Endothelial cell of hepatic sinusoid (primary cell): ENCODE measurements at regions not wholly inside any gene's neighbourhood (a gene's known extent, or its start where the extent isn't known, plus 50 kb on each side); places are given as distances from the start of the nearest gene placed in this dataset.

Experiments used
- in situ Hi-C: cut with HindIII; loops from 2 replicates; pipeline ENCODE4 v1.10.0; 2017; ENCODE audit warnings: low sequenced_read_pairs

DNA sequence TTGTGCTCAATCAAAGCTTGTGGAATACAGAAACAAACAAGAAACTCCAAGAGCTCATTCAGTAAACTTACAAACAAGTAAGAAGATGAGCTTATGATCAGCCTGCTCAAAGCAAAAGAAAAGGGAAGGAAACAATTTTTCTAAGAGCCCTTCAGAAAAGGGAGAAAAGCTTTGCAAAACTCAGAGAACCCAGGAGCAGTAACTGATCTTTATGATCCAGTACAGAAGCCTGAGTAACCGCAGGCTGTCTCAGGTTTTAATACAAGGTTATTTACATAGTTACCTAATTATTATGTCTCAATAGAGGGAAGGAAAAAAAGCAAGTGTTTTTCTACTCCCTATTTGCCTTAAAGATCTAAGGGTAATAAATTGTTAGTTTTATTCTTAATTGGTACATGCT is 226.5 kb downstream of the MAFB start:
- in situ Hi-C loops: no loop called here

DNA sequence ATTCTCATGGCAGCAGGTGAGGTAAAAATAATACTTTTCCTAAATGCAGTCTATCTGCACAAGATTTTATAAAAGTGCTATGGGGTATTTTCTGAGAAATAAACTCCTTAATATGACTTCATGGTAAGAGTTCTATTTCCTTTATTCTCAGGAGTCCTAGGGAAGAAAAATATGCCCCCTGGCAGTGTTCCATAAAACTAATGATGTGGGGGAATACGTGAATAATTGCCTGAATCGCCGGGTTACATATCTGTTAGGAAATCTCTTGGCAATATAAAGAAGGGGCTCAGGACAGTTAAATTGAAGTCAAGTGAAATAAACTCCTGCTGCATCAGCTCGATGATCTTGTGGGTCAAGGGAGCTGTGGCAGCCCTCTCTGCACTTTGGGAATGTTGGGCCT is 229.7 kb downstream of the MAFB start:
- in situ Hi-C loops: no loop called here

DNA sequence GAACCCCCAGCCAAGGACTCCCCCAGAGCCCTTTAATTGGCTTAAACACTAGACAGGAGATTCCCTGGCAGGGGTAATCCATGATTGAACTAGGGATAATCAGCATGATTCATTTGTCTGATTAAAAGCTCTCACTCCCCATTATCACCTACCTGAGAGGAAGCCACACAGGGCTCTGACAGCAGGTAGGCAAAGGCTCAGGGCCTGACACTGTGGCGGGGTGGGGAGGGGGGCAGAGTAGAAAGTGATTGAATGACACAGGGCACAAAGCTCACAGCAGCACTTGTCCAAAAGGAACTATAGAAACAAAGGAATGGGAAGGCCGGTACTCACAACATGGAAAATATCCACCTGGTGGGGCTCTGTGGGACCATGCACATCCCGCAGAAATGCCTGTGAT is 231.6 kb downstream of the MAFB start:
- in situ Hi-C loops: no loop called here

- in situ Hi-C loops: no loop called here
Observed at GRCh38 chr20:40452758-40453157, 236.3 kb downstream of the MAFB start.

DNA sequence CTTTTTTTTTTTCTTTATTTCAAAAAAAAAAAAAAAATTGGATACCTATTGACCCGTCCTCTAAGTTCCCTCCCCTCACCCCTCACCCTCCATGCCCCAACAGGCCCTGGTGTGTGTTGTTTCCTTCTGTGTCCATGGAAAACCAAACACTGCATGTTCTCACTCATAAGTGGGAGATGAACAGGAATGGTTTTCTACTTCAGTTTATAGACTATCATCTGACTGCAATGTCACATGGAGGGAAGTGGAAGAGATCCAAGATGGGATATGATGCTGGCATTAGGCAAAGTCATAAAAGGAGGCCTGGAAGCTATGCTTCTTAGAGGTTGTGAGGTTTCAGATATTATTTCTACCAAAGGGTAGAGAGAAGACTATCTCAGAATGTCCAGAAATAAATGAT is 237.5 kb downstream of the MAFB start:
- in situ Hi-C loops: no loop called here

DNA sequence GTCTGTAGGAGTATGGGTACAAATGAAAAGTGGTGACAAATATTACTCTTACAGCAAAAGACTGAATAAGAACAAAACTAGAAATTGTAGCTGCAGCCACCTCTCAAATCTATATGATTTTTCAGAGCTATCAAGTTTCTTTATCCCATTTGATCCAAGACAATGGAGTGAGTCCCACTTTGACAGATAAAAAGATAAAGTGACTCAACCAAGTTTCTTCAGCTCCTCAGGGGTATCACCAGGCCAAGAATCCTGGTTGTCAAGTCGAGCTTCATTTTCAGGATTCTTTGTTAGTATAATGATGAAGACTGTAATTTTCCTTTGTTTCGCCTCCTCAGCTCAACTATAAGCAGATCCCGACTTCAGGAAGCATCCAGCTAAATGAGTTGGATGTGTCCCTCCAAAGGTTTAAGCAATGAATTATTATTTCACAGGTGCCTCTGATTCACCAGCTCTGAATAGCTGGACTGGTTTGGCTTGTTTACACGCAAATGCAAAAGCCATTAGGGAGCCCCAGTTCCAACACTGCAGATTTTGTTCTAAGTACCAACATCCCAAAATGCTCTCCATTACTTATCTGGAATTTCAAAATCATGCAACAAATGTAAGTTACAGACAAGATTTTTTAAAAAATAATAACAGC is 238.9 kb downstream of the MAFB start:
- in situ Hi-C loops: no loop called here

DNA sequence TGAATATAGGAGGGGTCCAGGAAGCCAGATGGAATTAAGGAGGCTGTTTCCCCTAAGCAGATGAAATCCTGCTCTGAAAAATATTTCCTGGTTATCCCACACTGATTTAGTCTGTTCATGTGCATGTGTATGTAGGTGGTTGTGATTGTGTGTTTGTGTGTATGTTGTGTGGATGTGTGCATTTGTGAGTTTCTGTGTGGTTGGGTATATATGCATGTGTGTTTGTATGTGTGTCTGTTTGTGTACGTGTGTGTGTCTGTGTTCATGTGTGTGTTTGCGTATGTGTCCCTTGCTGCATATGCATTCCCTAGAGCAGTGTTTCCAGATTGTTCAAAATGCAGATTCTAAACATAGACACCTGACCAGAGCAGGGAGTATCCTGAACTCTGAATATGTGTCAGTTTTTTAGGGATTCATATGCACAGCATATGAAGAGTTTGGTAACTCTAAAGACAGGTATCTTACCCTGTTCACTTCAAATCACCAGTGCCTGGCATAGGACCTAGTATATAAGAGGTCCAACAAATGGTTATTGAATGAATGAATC is 239.8 kb downstream of the MAFB start:
- in situ Hi-C loops: no loop called here

- in situ Hi-C loops: no loop called here
Observed at GRCh38 chr20:40446888-40447287, 242.1 kb downstream of the MAFB start.

- in situ Hi-C loops: no loop called here
Observed at GRCh38 chr20:40444516-40444915, 244.5 kb downstream of the MAFB start.

- in situ Hi-C loops: no loop called here
Observed at GRCh38 chr20:40443753-40444152, 245.3 kb downstream of the MAFB start.

- in situ Hi-C loops: no loop called here
Observed at GRCh38 chr20:40442181-40442963, 246.7 kb downstream of the MAFB start.

DNA sequence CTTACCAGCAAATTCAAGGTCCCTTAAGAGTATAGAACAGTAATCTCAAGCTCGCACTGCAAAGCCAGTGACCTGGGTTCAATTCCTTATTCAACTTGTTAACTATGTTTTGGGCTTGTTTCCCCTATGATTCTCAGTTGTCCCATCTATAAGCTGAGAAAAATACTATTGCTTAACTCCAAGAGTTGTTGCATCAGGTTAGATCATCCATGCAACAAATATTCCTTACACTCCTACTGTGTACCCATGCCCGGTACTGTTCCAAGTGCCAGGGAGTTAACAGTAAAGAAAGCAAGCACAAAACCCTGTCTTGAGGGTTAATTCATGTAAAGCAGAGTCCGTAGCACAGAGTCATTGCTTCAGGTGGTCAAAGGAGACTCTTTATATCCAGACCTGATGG is 247.3 kb downstream of the MAFB start:
- in situ Hi-C loops: no loop called here

- in situ Hi-C loops: no loop called here
Observed at GRCh38 chr20:40438161-40438830, 250.7 kb downstream of the MAFB start.

- in situ Hi-C loops: no loop called here
Observed at GRCh38 chr20:40436011-40436410, 253.0 kb downstream of the MAFB start.

GRCh38 chr20:40435146-40435895 is 253.7 kb downstream of the MAFB start:
- in situ Hi-C loops: no loop called here

- in situ Hi-C loops: no loop called here
Observed at GRCh38 chr20:40434122-40434521, 254.9 kb downstream of the MAFB start.

- in situ Hi-C loops: no loop called here
Observed at GRCh38 chr20:40433341-40433861, 255.6 kb downstream of the MAFB start.

GRCh38 chr20:40431611-40432010 is 257.4 kb downstream of the MAFB start:
- in situ Hi-C loops: no loop called here

DNA sequence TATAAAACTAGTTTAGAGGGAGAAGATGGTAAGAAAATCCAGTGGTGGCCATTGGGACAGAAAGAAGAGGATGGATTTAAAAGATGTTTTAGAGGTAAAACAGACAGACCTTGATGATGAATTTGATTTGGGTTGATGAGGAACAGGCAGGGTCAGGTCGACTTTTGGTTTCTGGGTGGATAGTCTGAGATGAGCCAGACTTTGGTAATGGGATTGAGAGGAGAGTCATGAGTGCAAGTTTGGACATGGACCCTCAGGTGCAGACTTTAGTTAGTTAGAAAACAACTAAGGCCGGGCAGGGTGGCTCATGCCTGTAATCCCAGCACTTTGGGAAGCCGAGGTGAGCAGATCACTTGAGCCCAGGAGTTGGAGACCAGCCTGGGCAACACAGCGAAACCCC is 257.9 kb downstream of the MAFB start:
- in situ Hi-C loops: no loop called here

DNA sequence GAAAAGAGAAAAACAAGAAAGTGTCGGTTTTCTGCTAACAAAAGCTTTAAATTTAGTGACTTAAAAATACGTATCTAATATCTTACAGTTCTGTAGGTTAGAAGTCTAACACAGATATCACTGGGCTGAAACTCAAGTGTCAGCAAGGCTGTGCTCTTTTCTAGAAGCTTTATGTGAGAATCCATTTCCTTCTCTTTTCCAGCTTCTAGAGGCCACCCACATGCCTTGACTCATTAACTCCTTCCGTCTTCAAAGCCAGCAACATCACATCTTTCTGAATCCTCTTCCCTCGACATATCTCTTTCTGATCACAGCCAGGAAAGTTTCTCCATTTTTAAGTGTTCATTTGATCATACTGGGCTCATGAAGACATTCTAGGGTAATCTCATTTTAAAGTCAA is 262.0 kb downstream of the MAFB start:
- in situ Hi-C loops: loop anchor here (5.0 kb wide), 2 partner anchors 40 to 55 kb away; no protein-coding TSS in a partner anchor

DNA sequence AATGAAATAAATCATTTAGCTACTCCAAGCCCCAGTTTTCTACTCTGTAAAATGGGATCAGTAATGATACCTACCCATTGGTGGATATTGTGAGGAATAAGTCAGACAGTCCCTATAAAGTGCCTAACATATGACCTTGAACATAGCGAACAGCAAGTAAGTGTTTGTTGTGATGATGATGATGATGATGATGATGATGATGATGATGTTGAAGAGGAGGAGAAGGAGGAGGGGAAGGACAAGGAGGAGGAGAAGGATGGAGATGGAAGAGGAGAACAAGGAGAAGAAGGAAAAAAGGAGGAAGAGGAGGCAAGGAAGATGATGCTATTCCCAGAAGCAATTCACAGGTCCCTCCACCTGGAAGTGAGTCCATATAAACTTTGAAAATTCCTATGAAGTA is 264.3 kb downstream of the MAFB start:
- in situ Hi-C loops: loop anchor here (5.0 kb wide), 2 partner anchors 37 to 58 kb away; no protein-coding TSS in a partner anchor
